Heart right ventricle (tissue), 16 donors: ENCODE measurements at regions not wholly inside any gene's neighbourhood (a gene's known extent, or its start where the extent isn't known, plus 50 kb on each side); places are given as distances from the start of the nearest gene placed in this dataset.

Experiments used
- ATAC-seq, 8 donors: fragments of 200-7000 bp; cut with Tn5 transposase; one replicate each; pipeline ENCODE4 v1.9.1; 2020; ENCODE audit warnings: mild to moderate bottlenecking in 8 of 8, moderate library complexity in 8 of 8, moderate number of reproducible peaks in 1 of 8
- DNase-seq, 2 donors: peaks; one replicate each; pipeline ENCODE4 v3.0.0-alpha.2; 2020
- H3K27ac ChIP-seq, 10 donors: fragments of 200-600 bp; sonication (generic) in 2 of 10; one replicate each; pipeline versions ENCODE4 v1.5.0 to v1.8.0; 2020 to 2022; ENCODE audit warnings: mild to moderate bottlenecking in 3 of 10
- H3K27me3 ChIP-seq, 7 donors: fragments of 200-600 bp; one replicate each; pipeline ENCODE4 v1.8.0; 2021 to 2022; ENCODE audit warnings: mild to moderate bottlenecking in 2 of 7
- H3K36me3 ChIP-seq, 9 donors: fragments of 200-600 bp; sonication (generic) in 1 of 9; one replicate each; pipeline versions ENCODE4 v1.5.0 to v1.8.0; 2020 to 2022; ENCODE audit warnings: mild to moderate bottlenecking in 2 of 9
- H3K4me1 ChIP-seq, 9 donors: fragments of 200-600 bp; sonication (generic) in 1 of 9; one replicate each; pipeline versions ENCODE4 v1.5.0 to v1.8.0; 2020 to 2022; ENCODE audit warnings: mild to moderate bottlenecking in 4 of 9
- H3K4me3 ChIP-seq, 10 donors: fragments of 200-600 bp; sonication (generic) in 2 of 10; one replicate each; pipeline versions ENCODE4 v1.5.0 to v1.8.0; 2020 to 2022; ENCODE audit warnings: mild to moderate bottlenecking in 7 of 10, moderate library complexity in 2 of 10
- H3K9me3 ChIP-seq, 11 donors: fragments of 200-600 bp in 10 of 11; sonication (generic) in 2 of 11; one replicate each; pipeline versions ENCODE4 v1.5.0 to v1.8.0; 2013 to 2022; ENCODE audit warnings: mild to moderate bottlenecking in 2 of 11, control low read depth in 1 of 11, moderate library complexity in 1 of 11
- CTCF ChIP-seq, 9 donors: fragments of 200-600 bp; sonication (generic) in 2 of 9; IDR thresholded peaks; one replicate each; pipeline versions ENCODE4 v1.5.0 to v1.8.0; 2021 to 2022; ENCODE audit warnings: antibody characterized with exemption in 9 of 9, mild to moderate bottlenecking in 5 of 9, moderate library complexity in 1 of 9
- WGBS, 2 donors: extraction: QIAGEN DNeasy Blood & Tissue Kit; methylation state at CpG; one replicate each; pipeline ENCODE4 v1.1.7; 2013; ENCODE audit warnings: inconsistent platforms in 1 of 2; 5-methylcytosine and 5-hydroxymethylcytosine counted together
- intact Hi-C, 10 donors: fragments of 100-400 bp; cut with DNase I; formaldehyde crosslinking; loops; one replicate each; pipeline versions ENCODE4 v1.11.1 to v1.14.2; 2022
- donor health status: Arrhythmogenic right ventricular cardiomyopathy.
- donor health status: ischemic (EF 13 %, LVEDD 7.1; RV severe dilation, severe dysfunction).
- donor health status: healthy with polysubstance abuse.
- donor health status: DM: no; HTN: yes; CAD: no.
- donor health status: DM: no; HTN: no; CAD: no.
- donor health status: ischemic (EF 25% LVEDD 6.9; RV normal size, moderate dysfunction).
- donor health status: ischemic (EF 25% LVEDD 5.7; RV mildly dilated, moderate dysfunction).
- donor health status: healthy.
- donor health status: DM: yes; HTN: yes; CAD: no.
- donor health status: Ischemic cardiomyopathy.
- donor health status: ischemic (EF 35%, LVEDD 5.7; RV mildly dilated, moderate dysfunction).
- donor health status: nonischemic (EF 11% LVEDD 7.7; RV severe dilation, severe dysfunction).
- donor health status: DM: yes; HTN: yes; CAD: no.
- donor health status: PGD.
- donor health status: ischemic (EF 29% LVEDD 5.4; RV normal size, mild dysfunction).
- donor health status: nonischemic (EF 23%, LVEDD 6.1; RV moderate dilation, normal function).

- no peak overlapping the region for H3K4me3 ChIP-seq
- H3K27ac ChIP-seq = no peak overlapping the region
- no peak for ATAC-seq
- intact Hi-C loops = no loop called here
- no peaks in the 10 kb centered on the region for H3K9me3 ChIP-seq
- no peaks in the 10 kb centered on the region for H3K27me3 ChIP-seq
- no peak for TF ChIP-seq CTCF (IDR thresholded peaks at IDR 0.05)
- DNase-seq = no peak
- no peaks in the 10 kb centered on the region for H3K4me1 ChIP-seq
- WGBS, 2 donors = 60 to 65% methylated on average over 2 of the region's 2 CpGs
- H3K36me3 ChIP-seq = no peaks in the 10 kb centered on the region
Observed at GRCh38 chr9:12618956-12619355, 74.2 kb upstream of the TYRP1 start.

- Histone ChIP-seq H3K9me3 (no peaks in the 10 kb centered on the region), H3K36me3 (no peaks in the 10 kb centered on the region), H3K27me3 (peaks cover 0 to 9% (median 0%) of the 10 kb centered on the region in 7 donors), H3K27ac (no peak overlapping the region), H3K4me1 (no peaks in the 10 kb centered on the region), H3K4me3 (no peak overlapping the region)
- 69 to 83% methylated on average over 1 of the region's 1 CpG for WGBS, 2 donors
- DNase-seq (no peak), ATAC-seq (no peak)
- intact Hi-C loops = no loop called here
- TF ChIP-seq CTCF (IDR thresholded peaks at IDR 0.05) = no peak
Observed at GRCh38 chr9:12625844-12626243, 67.3 kb upstream of the TYRP1 start.

GRCh38 chr9:12627096-12627495 is 66.1 kb upstream of the TYRP1 start:
- intact Hi-C loops = no loop called here
- peaks cover 0 to 9% (median 0%) of the 10 kb centered on the region in 7 donors for H3K27me3 ChIP-seq
- ATAC-seq (no peak), DNase-seq (no peak)
- H3K4me3 ChIP-seq = no peak overlapping the region
- no peak for TF ChIP-seq CTCF (IDR thresholded peaks at IDR 0.05)
- no peaks in the 10 kb centered on the region for H3K36me3 ChIP-seq
- H3K27ac ChIP-seq = no peak overlapping the region
- H3K4me1 ChIP-seq = no peaks in the 10 kb centered on the region
- WGBS, 2 donors = 51 to 65% methylated on average over 1 of the region's 1 CpG
- no peaks in the 10 kb centered on the region for H3K9me3 ChIP-seq

GRCh38 chr9:12628546-12628945 is 64.6 kb upstream of the TYRP1 start:
- TF ChIP-seq CTCF (IDR thresholded peaks at IDR 0.05) = no peak
- Histone ChIP-seq H3K4me3 (no peak overlapping the region), H3K27ac (no peak overlapping the region), H3K36me3 (no peaks in the 10 kb centered on the region), H3K4me1 (no peaks in the 10 kb centered on the region), H3K9me3 (no peaks in the 10 kb centered on the region), H3K27me3 (peaks cover 0 to 9% (median 0%) of the 10 kb centered on the region in 7 donors)
- WGBS, 2 donors = 74 to 80% methylated on average over 1 of the region's 1 CpG
- ATAC-seq (no peak), DNase-seq (no peak)
- intact Hi-C loops = no loop called here

GRCh38 chr9:12629067-12629466 is 64.1 kb upstream of the TYRP1 start:
- WGBS, 2 donors = 87 to 93% methylated on average over 2 of the region's 2 CpGs
- no peak for ATAC-seq

More at GRCh38 chr9:12629067-12629466, 64.1 kb upstream of the TYRP1 start:
- TF ChIP-seq CTCF (IDR thresholded peaks at IDR 0.05) = no peak
- no peaks in the 10 kb centered on the region for H3K4me1 ChIP-seq
- no peaks in the 10 kb centered on the region for H3K9me3 ChIP-seq
- H3K4me3 ChIP-seq = no peak overlapping the region
- no peaks in the 10 kb centered on the region for H3K36me3 ChIP-seq
- peaks cover 0 to 9% (median 0%) of the 10 kb centered on the region in 7 donors for H3K27me3 ChIP-seq
- intact Hi-C loops = no loop called here
- no peak for DNase-seq
- H3K27ac ChIP-seq = no peak overlapping the region
